ENCODE measurements at regions not wholly inside any gene's neighbourhood (a gene's known extent, or its start where the extent isn't known, plus 50 kb on each side); places are given as distances from the start of the nearest gene placed in this dataset.

GRCh38 chr6:4563156-4563555 is 213.0 kb upstream of the CDYL start:
- in situ Hi-C loops (cut with MboI; ENCODE audit: low sequenced_read_pairs): no loop called here

GRCh38 chr6:4561773-4562400 is 214.3 kb upstream of the CDYL start:
- in situ Hi-C loops (cut with MboI; ENCODE audit: low sequenced_read_pairs): no loop called here

- in situ Hi-C loops (cut with MboI; ENCODE audit: low sequenced_read_pairs): no loop called here
These were observed 215.1 kb upstream of the CDYL start for GRCh38 chr6:4561078-4561435.

- in situ Hi-C loops (cut with MboI; ENCODE audit: low sequenced_read_pairs): no loop called here
These were observed 215.8 kb upstream of the CDYL start for GRCh38 chr6:4560221-4561077.

GRCh38 chr6:4559281-4559875 is 216.8 kb upstream of the CDYL start:
- in situ Hi-C loops (cut with MboI; ENCODE audit: low sequenced_read_pairs): no loop called here

- in situ Hi-C loops (cut with MboI; ENCODE audit: low sequenced_read_pairs): no loop called here
These were observed 221.6 kb upstream of the CDYL start for GRCh38 chr6:4554645-4555044.

GRCh38 chr6:4553387-4553786 is 222.8 kb upstream of the CDYL start:
- in situ Hi-C loops (cut with MboI; ENCODE audit: low sequenced_read_pairs): no loop called here

GRCh38 chr6:4550227-4550597 is 226.0 kb upstream of the CDYL start:
- in situ Hi-C loops (cut with MboI; ENCODE audit: low sequenced_read_pairs): no loop called here

GRCh38 chr6:4549556-4550226 is 226.5 kb upstream of the CDYL start:
- in situ Hi-C loops (cut with MboI; ENCODE audit: low sequenced_read_pairs): no loop called here

- in situ Hi-C loops (cut with MboI; ENCODE audit: low sequenced_read_pairs): no loop called here
These were observed 230.3 kb upstream of the CDYL start for GRCh38 chr6:4545893-4546292.

GRCh38 chr6:4543596-4543995 is 232.6 kb upstream of the CDYL start:
- in situ Hi-C loops (cut with MboI; ENCODE audit: low sequenced_read_pairs): no loop called here

- in situ Hi-C loops (cut with MboI; ENCODE audit: low sequenced_read_pairs): no loop called here
These were observed 242.6 kb upstream of the CDYL start for GRCh38 chr6:4533576-4533975.

GRCh38 chr6:4531406-4531805 is 244.8 kb upstream of the CDYL start:
- in situ Hi-C loops (cut with MboI; ENCODE audit: low sequenced_read_pairs): no loop called here

- in situ Hi-C loops (cut with MboI; ENCODE audit: low sequenced_read_pairs): no loop called here
These were observed 253.8 kb upstream of the CDYL start for GRCh38 chr6:4522453-4522852.

GRCh38 chr6:4521070-4521469 is 255.1 kb upstream of the CDYL start:
- in situ Hi-C loops (cut with MboI; ENCODE audit: low sequenced_read_pairs): no loop called here

- in situ Hi-C loops (cut with MboI; ENCODE audit: low sequenced_read_pairs): no loop called here
These were observed 257.7 kb upstream of the CDYL start for GRCh38 chr6:4518506-4518905.

- in situ Hi-C loops (cut with MboI; ENCODE audit: low sequenced_read_pairs): no loop called here
These were observed 260.0 kb upstream of the CDYL start for GRCh38 chr6:4516206-4516605.

GRCh38 chr6:4513561-4513960 is 262.6 kb upstream of the CDYL start:
- in situ Hi-C loops (cut with MboI; ENCODE audit: low sequenced_read_pairs): no loop called here

GRCh38 chr6:4512051-4512471 is 264.1 kb upstream of the CDYL start:
- in situ Hi-C loops (cut with MboI; ENCODE audit: low sequenced_read_pairs): no loop called here

GRCh38 chr6:4511641-4512020 is 264.6 kb upstream of the CDYL start:
- in situ Hi-C loops (cut with MboI; ENCODE audit: low sequenced_read_pairs): no loop called here

GRCh38 chr6:4510906-4511640 is 265.1 kb upstream of the CDYL start:
- in situ Hi-C loops (cut with MboI; ENCODE audit: low sequenced_read_pairs): no loop called here
